Embryonic facial prominence (tissue), 1 donor: ENCODE measurements at regions not wholly inside any gene's neighbourhood (a gene's known extent, or its start where the extent isn't known, plus 50 kb on each side); places are given as distances from the start of the nearest gene placed in this dataset.
"Not testable (repeated sequence)": the region's sequence is repeated elsewhere in the genome, so short reads cannot be mapped to it uniquely, and the experiment has no call there.

Experiments
- DNase-seq: peaks from one replicate; pipeline ENCODE4 v3.0.0-alpha.2; 2016; ENCODE audit errors: extremely low spot score

GRCh38 chr3:125645616-125646015, 50.3 kb upstream of the OSBPL11 start:
- no peak for DNase-seq

DNA sequence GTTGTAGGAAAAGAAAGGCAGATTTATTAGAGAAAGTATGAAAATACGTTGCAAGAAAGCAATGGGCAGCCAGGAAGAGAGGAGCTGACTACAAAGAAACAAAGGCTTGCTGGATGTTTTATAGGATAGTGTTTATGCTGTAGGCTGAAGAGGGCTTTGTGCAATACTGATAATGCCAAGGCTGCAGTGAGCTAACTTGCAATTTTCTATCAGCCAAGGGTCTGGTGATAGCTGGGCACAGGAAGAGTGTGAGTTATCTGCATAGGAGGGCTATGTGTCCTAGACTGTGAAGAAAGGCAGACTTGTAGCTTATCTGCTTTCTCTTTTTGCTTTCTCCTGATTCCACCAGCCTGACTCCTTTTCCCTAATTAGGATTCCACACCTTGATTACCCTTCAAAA, 51.3 kb upstream of the OSBPL11 start:
- DNase-seq = no peak

DNA sequence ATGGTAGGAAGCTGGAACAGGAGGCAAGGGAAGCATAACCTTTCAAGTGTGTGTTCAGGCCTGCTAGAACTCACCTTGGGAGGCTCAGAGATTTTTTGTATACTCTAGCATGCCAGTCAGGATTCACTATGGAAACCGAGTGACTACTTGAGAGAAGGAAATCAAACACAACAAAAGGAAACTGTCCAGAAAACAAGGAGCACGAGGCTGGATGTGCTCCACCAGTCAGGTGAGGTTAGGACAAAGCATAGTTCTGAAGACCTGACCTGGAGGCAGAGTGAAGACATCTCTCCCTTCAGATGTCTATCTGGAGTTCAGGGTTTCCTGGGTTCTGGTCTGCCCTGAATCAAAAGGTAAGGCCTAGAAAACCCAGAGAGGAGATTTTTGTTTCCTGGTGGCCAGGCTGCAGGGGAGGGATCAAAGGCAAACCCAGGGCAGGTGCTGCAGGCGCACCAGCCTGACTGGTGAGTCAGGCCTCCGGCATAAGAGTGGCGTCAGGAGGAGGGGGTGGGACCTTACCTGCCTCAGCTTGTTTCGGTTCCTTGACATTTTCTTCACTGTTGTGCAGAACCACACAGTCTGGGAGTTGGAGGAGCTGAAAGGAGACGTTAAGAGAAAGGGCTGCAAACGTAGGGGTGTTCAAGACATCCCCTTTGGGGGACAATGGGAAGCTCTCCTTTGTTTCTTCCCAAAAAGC, 52.2 kb upstream of the OSBPL11 start:
- no peak for DNase-seq

GRCh38 chr3:125651244-125651643, 55.9 kb upstream of the OSBPL11 start:
- DNase-seq = no peak

DNA sequence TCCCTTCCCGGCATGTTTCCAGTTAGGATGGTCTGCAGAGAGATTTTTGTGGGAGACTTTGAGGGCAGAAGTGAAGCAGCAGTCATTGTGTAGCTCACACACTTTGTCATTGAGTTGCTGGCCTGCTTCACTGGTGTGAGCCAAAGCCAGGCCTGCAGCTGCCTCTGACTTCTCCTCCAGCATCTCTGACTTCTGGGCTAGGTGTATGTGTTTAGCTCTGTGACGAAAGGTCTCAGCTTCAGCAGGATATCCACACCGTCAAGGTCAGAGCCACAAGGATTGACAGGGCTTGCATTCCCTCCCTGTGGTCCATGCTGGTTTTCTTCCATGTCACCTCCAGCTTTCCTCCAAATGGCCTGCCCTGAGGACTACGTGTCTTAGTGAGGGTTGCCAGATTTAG, 57.1 kb upstream of the OSBPL11 start:
- DNase-seq = no peak

- DNase-seq = no peak
Observed at GRCh38 chr3:125654526-125654925, 59.2 kb upstream of the OSBPL11 start.

DNA sequence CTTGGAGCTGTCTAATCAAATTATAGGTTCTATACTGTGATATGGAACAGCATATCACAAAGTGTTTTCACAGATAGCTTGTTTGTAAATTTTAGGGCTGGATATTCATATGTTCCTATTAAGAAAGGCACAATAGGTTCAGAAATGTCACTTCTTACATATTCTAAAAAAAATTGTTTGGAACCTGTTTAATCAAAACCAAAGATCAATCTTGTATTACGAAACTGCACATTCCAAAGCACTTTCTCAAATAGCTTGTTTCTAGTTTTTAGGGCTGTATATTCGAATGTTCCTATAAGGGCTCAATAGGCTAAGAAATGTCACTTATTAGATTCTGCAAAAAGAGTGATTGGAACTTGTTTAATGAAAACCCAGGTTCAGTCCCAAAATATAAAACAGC, 67.4 kb upstream of the OSBPL11 start:
- DNase-seq = no peak

- DNase-seq = no peak
Observed at GRCh38 chr3:125670352-125670751, 75.1 kb upstream of the OSBPL11 start.

- no peak for DNase-seq
Observed at GRCh38 chr3:125670945-125671344, 75.6 kb upstream of the OSBPL11 start.

DNA sequence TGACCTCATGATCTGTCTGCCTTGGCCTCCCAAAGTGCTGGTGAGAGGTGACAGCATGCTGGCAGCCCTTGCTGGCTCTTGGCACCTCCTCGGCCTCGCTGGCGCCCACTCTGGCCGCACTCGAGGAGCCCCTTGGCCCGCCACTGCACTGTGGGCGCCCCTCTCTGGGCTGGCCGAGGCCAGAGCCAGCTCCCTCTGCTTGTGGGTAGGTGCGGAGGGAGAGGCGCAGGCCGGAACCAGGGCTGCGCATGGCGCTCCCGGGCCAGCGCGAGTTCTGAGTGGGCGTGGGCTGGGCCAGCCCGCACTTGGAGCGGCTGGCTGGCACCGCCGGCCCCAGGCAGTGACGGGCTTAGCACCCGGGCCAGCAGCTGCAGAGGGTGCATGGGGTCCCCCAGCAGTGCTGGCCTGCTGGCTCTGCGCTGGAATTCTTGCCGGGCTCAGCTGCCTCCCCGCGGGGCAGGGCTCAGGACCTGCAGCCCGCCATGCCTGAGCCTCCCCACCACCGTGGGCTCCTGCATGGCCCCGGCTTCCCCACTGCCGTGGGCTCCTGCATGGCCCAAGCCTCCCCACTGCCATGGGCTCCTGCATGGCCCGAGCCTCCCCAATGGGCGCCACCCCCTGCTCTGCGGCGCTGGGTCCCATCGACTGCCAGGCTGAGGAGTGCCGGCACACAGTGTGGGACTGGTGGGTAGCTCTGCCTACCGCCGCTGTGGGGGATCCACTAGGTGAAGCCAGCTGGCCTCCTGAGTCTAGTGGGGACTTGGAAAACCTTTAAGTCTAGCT, 76.4 kb upstream of the OSBPL11 start:
- no peak for DNase-seq

GRCh38 chr3:125675791-125676190, 80.5 kb upstream of the OSBPL11 start:
- no peak for DNase-seq

GRCh38 chr3:125679258-125679657, 84.0 kb upstream of the OSBPL11 start:
- DNase-seq = no peak

DNA sequence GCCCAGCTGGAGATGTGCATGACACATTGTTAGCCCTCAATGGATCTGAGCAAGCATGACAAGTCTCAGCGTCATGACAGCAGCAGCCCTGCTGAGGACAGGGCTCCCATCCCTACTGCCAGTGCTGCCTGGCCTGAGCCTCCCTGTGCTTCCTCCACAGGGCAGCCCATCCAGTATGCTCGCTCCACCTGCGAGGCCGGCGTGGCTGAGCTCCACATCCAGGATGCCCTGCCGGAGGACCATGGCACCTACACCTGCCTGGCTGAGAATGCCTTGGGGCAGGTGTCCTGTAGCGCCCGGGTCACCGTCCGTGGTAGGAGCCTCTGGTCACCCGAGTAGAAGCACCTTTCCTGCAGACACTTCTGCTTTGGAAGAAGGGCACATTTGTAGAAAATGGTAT, 85.8 kb upstream of the OSBPL11 start:
- DNase-seq = no peak

GRCh38 chr3:125681906-125682305, 86.6 kb upstream of the OSBPL11 start:
- DNase-seq = not testable (repeated sequence)

DNA sequence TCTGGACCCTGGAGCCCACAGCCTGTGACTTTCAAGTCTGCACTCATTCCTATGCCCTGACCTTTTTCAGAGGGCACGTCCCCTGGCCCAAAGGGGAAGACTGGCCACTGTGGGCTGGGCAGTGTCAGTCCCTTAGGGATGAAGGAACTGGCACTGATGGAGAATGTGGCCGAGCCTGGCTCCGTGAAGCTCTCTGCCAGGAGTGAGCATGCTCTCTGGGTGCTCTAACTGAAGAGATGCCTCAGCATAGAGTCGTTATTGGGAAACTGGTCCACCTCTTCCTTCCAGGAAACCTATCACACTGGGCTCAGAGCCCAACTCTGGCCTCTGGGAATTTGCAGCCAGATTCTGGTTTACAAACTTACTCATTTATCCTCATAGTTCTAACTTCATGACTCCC, 87.3 kb upstream of the OSBPL11 start:
- not testable (repeated sequence) for DNase-seq

DNA sequence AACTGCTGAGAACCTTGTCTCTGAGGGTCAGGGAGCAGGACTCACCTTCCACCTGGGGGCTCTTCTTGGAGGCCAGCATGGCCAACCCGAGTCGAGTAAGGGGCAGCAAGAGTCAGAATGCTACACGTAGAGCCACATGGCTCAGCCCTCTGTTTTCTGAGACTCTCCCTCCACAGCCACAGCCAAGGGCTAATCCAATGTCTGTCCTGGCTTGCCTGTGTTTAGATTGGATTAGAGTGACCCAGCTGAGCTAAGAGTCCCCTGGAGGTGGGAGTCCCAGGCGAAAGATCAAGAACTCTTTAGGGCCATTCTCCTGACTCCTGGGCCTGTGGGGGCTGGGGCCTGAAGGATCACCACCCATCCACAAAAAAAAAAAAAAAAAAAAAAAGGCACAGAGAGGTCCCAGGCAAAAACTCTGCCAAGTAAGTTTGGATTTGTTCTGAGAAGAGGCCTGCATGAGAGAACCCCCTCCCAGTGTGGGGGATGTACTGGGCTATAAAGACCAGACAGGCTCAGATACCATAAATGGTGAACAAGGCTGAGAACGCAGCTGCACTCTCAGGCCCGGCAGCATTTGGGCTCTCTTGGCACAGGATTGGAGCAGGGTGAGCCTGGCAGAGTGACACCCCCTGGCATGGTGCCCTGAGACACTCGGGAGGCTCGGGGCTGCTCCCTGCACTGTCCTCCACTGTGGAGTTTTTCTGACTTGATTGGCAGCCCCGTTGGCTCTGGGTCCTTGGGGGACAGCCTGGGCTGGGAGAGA, 88.0 kb upstream of the OSBPL11 start:
- no peak for DNase-seq

DNA sequence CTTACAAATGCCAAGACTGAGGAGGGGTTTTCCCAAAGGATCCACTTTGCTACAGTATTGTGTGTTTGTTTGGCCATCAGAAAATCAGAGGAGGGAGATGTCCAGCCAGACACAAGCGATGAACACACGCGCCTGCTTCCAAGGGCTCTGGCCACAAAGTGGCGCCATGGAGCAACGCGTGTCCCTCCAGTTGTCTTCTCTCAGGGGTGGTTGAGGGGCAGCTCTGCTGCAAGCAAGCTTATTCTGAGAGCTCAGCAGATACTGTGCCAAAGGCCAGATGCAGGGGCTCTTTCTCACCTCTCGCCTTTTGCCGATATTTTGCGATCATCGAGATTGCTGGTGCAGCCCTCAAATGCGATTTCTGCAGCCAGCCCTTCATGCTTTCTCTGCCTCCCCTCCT, 88.9 kb upstream of the OSBPL11 start:
- no peak for DNase-seq

- DNase-seq = not testable (repeated sequence)
Observed at GRCh38 chr3:125685741-125686140, 90.4 kb upstream of the OSBPL11 start.

DNA sequence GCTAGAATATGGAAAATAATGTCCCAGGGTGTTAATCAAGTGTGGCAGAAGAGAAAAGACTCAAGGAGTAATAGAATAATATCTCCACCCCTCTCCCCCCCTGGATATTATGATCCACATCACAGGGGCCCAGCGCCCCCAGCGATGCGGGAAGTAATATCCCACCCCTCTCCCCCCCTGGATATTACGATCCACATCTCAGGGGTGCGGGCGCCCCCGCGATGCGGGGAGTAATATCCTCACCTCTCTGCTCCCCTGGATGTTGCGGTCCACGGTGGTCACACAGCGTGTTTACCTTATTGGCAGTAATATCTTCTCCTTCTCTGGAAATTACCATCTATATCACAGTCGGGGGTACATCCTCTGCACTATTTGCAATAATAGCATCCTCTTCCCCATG, 97.1 kb upstream of the OSBPL11 start:
- DNase-seq = no peak

GRCh38 chr3:125693887-125694286, 98.6 kb upstream of the OSBPL11 start:
- no peak for DNase-seq

- no peak for DNase-seq
Observed at GRCh38 chr3:125694761-125695294, 99.5 kb upstream of the OSBPL11 start.

- no peak for DNase-seq
Observed at GRCh38 chr3:125695688-125696087, 100.4 kb upstream of the OSBPL11 start.
